Suprapubic skin (tissue), 3 donors: ENCODE measurements at regions not wholly inside any gene's neighbourhood (a gene's known extent, or its start where the extent isn't known, plus 50 kb on each side); places are given as distances from the start of the nearest gene placed in this dataset.

Experiments
- EP300 ChIP-seq: sonication (generic); formaldehyde crosslinking; IDR thresholded peaks from one replicate; pipeline ENCODE4 v1.6.1; 2017; ENCODE audit warnings: antibody characterized with exemption
- POLR2A ChIP-seq, 2 donors: fragments of 450-650 bp; IDR thresholded peaks; one replicate each; pipeline ENCODE4 v1.6.1; 2017; ENCODE audit warnings: antibody characterized with exemption in 2 of 2, mild to moderate bottlenecking in 2 of 2, moderate library complexity in 2 of 2
- TF ChIP-seq, protein P1 (sequence below), 2 donors: fragments of 200-600 bp in 1 of 2; fragments of 450-650 bp in 1 of 2; sonication (generic) in 1 of 2; IDR thresholded peaks; one replicate each; pipeline ENCODE4 v1.5.1; 2016 to 2019; ENCODE audit warnings: antibody characterized with exemption in 2 of 2, mild to moderate bottlenecking in 1 of 2, moderate library complexity in 1 of 2

- TF ChIP-seq EP300 (no peak), POLR2A (IDR thresholded peaks at IDR 0.05) (no peak)
- TF ChIP-seq, protein P1, sequence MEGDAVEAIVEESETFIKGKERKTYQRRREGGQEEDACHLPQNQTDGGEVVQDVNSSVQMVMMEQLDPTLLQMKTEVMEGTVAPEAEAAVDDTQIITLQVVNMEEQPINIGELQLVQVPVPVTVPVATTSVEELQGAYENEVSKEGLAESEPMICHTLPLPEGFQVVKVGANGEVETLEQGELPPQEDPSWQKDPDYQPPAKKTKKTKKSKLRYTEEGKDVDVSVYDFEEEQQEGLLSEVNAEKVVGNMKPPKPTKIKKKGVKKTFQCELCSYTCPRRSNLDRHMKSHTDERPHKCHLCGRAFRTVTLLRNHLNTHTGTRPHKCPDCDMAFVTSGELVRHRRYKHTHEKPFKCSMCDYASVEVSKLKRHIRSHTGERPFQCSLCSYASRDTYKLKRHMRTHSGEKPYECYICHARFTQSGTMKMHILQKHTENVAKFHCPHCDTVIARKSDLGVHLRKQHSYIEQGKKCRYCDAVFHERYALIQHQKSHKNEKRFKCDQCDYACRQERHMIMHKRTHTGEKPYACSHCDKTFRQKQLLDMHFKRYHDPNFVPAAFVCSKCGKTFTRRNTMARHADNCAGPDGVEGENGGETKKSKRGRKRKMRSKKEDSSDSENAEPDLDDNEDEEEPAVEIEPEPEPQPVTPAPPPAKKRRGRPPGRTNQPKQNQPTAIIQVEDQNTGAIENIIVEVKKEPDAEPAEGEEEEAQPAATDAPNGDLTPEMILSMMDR (IDR thresholded peaks at IDR 0.05): no peak
These were observed 406.2 kb upstream of the BRINP1 start for GRCh38 chr9:119775410-119775809.
